Fibroblast of the conjunctiva (primary cell): ENCODE measurements at regions not wholly inside any gene's neighbourhood (a gene's known extent, or its start where the extent isn't known, plus 50 kb on each side); places are given as distances from the start of the nearest gene placed in this dataset.
A peak's percentile ranks its signal among the peaks of the same experiment; 100 is the strongest.

Experiments used
- DNase-seq: peaks from one replicate; pipeline ENCODE4 v3.0.0-alpha.2; 2010; ENCODE audit warnings: low read depth

DNA sequence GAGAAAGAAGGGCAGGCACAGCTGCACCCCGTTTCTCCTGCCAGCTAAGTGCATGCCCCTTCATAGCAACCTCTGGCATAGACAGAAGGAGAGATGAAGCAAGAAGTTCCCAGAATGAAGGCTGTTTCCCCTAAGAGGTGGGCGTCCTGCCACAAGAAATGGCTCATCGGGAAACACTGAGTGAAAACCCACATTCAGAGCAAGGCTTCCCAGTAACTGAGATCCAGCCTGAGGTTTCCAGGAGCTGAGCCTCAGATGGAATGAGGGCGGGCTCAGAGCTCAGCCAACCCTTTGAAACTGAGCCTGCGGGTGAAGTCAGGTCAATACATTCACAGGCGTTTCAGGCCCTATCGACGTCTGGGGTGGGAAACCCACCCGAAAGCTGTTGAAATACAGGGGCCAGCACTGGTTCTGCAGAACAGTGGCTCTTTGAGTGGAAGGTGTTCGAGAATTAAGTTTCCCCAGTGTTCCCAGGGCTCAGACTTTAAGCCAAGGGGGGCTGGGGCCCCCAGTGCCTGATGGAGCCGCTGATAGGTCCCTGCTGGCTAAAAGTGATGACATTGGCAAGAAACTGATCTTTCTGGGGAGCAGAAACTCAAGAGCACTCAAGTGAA, 510.2 kb downstream of the RPS24 start:
- DNase-seq = peak; percentile 81

DNA sequence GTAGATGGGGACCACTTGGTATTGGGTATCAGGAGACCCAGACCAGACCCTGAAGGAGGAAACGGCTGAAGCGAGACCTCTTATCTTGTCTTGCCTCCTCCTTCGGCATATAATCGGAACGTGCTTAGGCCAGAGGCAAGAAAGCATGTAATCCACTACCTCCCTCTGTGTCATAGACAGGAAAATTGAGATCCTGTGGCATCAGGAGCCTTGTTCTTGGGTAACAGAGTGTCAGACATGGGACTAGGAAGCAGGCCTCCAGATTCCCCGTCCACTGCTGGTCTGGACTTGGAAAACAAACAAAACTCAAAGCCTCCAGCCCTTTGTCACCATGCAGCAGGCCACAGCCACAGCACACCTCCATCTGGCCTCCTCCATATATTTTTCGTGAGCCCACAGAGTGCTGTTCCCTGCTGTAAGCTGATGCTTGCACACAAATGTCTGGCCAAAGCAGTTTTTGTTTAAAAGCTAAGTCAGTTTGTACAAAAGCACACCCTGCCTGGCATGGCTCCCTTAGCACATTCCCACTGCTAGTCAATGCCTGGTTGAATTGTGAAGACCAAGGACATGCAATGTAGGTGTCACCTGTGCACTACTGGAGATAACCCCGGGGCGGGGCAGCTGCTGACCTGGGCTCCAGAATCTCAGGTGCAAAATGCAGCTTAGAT, 510.9 kb downstream of the RPS24 start:
- DNase-seq = no peak

DNA sequence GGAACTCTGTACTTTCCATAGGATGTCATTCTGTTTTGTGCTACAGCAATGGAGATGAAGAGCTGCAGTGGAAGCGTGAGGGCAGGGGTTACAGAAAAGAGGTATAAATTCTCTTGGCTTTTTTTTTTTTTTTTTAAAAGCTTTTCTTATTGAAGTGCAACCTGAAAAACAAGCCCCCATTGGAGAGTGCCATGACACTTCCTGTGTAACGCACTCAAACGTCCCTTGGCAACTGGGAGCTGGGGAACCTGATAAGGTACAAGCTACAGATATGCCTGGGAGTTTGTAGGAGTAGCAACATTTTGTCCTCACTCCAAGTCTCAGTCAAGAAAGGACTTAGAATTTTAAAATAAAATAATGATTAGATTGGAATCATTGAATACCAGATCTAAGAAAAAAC, 512.1 kb downstream of the RPS24 start:
- DNase-seq = no peak

DNA sequence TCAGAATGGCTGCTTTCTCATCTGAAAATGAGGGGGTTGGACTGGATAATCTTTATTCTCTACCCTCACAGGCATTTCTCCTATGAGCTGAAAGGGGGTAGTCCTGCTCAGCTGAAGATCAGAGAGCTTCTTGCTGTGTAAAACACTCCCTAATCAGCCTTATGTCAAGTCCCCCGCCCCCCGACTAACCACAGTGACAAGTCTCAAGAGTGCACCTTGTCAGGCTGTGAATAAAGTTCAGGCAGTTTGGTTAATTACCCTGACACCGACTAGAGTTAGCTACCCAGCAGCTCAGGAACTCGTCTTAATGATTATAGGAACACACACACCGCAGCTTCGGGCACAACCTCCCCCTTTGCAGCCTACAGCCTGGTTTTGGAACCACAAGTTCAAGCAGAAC, 513.7 kb downstream of the RPS24 start:
- no peak for DNase-seq

DNA sequence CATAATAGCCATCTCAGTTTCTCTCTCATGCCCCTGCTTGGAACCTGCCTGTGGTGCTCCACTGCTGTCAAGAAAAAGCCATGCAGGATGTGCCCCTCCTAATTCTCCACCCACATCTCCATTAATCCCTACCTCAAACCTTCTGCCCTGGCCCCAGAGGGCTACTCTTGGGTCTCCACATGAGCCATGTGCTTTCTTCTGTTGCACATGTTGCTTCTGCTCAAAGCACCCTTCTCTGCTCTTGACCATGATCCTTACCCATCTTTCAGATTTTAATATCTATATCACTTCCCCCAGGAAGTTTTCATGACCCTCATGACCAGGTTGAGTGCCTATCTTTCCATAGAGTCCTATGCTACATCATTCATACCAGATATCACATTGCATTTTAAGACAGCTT, 514.2 kb downstream of the RPS24 start:
- DNase-seq = no peak

DNA sequence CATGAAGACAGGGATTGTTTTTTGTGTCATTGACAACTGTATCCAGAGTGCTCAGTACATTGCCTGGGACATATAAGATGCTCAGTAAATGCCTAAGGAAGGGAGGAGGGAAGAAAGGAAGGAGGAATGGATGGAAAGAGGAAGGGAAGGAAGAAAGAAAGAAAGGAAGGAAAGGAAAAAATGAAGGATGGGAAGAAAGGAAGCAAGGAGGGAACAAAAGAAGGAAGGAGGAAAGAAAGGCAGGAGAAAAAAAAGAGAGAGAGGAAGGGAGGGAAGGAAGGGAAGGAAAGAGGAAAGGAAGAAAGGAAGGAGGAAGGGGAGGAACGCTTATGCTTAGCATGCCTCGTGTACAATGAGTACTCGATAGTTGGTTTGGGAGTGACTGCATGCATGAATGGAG, 514.7 kb downstream of the RPS24 start:
- DNase-seq = no peak

DNA sequence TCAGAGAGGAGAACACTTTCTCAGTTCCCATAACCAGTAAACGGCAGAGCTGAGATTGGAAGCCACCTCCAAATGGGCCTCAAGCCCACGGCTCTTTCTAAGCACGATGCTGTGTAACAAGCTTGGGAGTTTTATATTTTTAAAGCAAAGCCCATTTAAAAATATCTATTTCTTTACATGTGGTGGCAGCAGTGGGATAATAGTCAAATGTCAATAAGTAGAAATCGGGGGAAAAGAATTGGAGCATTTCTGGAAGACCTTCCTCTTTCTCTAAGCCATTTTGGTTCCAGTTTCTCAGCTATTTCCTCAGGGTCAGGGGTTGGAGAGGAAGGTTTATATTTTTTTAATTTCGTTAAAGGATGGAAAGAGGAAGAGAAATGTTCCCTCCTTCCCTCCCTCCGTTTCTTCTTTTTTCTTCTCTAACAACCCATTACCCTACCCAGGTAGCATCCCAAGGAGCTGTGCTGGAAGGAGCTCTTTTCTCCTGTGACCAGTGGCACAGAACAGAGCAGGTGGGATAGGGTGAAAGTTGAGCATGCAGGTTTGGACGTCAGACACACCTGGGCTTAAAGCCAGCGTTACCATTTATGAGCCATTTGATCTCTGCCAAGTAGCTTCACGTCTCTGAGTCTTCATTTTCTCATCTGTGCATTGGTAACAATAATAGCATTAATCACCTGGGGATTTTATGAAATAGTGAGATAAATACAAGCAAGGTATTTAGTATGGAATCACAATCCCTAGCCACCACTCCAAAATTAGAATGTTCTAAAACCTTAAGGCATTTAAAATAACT, 515.7 kb downstream of the RPS24 start:
- no peak for DNase-seq

DNA sequence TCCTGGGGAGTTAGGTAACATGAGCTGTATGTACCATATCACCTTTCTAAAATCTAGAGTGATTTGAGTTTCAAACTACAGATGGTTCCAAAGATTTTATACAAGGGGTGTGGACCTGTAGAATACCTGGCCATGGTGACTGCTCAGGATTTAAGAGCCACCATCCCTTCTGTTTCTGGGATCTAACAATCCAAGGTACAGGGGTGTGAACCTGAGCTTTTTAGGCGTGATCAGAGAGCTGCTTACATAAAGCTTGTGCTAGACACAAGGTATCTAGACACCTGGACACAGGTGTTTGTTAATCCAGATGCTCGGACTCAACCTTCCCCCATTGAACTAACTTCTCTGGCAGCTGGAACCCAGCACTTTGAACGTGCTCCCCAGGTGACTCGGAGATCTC, 516.4 kb downstream of the RPS24 start:
- no peak for DNase-seq

DNA sequence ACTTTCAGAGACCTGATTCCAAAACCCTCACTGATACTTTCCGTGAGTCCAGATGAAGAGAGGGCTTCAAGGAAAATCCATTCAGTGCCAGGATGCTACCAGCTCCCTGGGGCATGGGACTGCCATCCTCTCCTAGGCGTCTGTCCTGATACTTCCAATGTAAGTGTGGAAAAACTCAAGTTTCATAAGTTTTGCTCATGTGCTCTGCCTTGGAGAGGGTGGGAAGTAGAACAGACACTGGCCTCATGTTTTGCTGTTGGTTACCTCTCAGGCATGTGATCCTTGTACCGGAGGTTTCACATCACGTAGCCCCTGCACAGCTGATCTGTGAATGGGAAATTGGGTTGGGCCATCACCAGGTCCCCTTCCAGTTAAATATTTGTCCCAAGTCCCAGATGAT, 517.1 kb downstream of the RPS24 start:
- no peak for DNase-seq

DNA sequence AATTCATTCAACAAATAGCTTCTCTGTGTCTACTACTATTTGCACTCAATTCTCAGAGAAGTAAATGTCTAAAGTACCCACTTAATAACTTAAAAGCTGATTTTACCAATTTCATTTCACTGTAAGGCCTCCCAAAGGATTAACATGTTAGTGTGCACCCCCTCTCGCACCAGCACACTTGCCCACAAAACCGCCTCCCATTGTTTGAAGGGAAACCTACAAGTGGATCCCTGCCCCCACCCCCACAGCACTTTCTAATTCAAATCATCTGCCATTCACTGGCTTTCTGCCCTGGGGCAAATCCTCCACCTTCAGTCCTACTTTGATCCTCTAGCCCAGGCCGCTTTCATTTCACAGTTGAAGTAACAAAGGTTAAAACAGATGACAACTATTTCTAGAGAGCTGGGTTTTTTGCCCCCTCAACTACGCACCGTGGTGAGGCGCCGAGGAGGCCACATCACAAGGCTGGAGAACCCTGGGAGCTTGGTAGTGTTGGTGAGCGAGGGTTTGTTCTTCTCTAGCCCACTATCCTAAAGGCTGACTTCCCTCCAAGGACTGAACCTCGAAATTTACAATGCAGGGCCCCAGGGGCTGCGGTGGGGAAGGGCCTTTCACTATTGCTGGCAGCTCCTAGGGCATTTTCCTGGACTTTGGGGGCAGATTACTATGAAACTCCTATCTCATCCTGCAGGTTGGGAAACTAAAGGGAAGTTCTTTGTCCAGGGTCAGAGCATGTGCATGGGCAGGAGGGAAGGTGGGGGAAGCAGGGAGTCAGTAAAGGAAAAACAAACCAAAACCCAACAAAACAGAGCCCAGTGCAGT, 517.4 kb upstream of the ZMIZ1 start:
- DNase-seq = no peak

DNA sequence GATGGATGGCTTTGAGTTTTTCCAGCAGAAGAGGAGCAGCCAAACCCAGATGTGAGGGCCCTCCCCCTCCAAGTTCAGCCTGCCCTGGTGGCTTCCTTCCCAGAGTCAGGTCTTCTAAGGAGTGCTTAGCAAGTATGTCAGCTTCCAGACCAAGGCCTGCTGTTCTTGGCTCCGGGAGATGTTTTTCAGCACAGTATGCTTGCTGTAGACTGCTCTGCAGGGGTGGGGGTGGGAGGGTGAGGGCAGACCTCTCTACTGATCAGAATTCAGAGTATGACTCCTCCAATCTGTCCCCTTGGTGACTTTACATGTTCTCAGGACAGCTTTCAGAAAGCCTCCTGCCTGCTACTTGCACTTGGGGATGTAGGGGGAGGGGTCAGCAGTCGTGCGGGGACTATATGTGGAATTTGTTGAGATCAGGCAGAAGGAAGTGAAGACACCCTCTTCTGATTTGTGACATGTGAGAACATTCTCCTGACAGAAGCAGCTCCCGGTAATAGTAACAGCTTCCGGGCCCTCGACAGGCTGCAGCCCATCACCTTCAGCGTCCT, 516.4 kb upstream of the ZMIZ1 start:
- peak; percentile 65 for DNase-seq

DNA sequence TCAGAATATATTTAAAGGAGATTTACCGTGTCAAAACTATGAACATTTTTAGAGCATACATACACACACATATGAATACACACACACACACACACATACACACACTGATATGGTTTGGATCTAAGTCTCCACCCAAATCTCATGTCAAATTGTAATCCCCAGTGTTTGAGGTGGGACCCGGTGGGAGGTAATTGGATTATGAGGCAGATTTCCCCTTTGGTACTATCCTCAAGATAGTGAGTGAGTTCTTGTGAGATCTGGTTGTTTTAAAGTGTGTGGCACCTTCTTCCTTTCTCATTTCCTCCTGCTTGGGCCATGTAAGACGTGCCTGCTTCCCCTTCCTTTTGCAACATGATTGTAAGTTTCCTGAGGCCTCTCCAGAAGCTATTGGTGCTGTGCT, 515.0 kb upstream of the ZMIZ1 start:
- DNase-seq = no peak

DNA sequence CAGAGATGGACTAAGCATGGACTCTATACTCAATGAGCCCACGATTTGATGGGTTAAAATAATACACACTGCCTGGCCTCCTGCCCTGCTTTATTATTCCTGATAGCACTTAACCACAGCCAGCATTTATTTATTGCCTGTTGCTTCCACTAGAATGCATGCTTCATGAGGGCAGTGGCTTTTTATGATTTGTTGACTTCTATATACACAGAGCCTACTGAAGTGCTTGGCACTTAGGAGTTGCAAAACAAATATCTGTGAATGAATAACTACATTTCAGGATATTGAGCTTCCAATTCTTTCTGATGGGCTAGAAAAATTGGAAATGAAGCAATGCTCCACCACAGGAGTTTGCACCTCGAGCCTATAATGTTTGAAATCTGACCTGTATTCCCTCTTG, 513.6 kb upstream of the ZMIZ1 start:
- DNase-seq = no peak

DNA sequence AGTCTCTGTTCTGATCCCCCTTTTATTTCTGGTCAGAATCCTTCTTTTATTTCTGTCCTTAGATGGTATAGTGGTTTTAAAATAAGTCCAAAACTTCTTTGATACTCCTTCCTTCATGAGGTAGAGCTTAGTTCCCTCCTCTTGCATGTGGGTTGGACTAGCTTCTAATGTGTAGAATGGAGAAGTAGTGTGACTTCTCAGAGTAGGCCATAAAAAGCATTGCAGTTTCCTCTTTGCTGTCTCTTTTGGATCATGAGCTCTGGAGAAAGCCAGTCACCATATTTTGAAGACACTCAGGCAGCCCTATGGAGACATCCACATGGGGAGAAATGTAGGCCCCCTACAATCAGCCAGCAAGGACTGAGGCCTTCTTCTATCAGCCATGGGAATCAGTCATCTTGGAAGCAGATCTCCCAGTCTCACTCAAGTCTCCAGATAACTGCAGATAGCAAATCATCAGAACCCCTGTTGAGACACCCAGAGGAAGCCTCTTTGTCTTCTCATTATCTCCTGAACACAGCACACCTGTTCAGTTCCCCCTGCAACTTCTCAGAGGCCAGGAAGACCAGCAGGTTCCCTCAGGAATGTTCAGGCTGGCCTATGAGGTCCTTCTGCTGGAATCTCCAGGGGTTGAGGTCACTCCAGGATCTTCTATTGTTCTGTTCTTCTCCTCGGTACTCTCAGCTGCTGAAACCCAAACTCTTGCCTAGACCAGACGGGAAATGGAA, 511.9 kb upstream of the ZMIZ1 start:
- DNase-seq = no peak

DNA sequence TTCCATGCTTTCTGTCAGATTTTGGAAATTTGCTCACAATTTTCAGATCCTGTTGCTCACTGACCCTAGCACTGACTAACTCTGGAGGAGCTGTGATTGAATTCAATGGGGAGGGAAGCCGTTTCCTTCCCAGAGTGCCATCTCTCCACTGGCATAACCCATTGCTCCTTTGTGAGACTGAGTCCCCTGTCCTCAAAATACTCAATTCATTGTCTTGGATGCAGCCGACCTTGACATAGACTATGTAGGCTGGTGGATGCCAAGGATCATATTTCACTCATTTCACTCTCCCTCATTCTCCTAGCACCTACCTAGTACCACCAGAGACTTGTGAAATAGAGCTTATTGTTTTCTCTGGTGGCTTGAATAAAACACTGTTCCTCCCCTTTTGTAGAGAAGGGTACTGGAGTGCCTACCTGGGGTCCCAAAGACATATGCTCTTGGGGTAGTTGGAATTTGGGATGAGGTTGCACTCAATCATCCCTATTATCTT, 511.3 kb upstream of the ZMIZ1 start:
- no peak for DNase-seq

DNA sequence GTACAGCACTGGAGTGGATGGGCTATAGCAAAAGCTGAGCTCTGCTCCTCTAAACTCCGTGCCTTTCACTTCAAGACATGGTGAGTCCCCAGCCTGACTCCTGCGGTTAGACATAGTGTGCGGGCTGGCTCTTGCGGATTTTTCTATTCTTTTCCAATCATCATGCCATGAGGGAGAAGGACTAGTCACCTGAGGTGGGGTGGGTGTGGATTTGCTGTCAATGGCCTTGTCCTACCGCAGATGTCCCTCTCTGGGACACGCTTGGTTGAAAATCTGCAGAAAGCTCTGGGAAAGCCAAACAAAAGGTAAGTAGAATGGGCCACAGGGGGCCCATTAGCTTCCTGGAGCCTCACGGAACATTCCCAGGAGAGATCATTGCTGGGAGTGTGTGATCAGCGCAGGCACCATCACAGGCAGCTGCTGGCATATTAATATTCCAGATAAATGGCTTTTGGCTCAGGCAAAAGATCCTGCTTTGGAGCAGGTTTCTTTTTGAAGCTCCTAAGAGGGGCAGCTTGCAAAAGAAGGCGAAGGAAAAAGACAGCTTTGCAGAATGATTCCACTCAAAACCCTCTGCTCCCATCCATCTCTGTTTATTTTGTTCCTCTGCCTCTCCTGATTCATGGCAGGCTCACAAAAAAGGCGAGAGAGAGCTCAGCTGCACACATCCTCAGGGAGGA, 509.0 kb upstream of the ZMIZ1 start:
- DNase-seq = no peak

DNA sequence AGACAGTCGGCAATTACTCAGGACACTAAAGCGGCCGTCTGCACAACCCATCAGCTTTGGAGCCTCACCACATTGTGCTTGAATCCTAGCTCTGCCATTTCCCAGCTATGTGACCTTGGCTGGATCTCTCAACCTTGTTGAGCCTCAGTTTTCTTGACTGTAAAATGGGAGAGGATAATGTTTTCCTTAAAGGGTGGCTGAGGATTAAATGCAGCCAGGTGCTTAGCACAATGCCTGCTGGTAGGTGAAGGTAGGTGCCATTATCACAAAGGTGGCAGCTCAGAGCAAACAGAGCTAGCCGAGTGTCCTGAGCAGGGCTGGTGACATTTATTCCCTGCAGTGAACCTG, 508.5 kb upstream of the ZMIZ1 start:
- no peak for DNase-seq

DNA sequence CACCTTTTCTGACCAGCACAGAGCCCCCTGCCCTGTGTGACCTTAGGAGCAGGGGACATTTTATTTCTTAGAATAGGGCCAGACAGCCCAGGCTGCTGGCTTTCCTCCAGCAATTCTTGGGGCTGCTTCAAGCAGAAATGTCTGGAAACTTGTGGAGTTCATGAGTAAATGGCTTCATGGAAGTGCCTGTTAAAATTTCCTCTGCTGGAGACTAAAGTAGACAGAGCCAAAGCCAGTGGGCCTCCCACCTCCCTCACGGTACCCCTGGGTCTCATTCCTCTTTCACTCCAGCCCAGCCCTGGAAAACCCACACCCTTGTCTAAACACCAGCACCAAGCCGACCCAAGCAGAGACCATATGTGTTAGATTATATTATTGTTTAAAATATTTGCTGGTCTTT, 505.5 kb upstream of the ZMIZ1 start:
- no peak for DNase-seq

DNA sequence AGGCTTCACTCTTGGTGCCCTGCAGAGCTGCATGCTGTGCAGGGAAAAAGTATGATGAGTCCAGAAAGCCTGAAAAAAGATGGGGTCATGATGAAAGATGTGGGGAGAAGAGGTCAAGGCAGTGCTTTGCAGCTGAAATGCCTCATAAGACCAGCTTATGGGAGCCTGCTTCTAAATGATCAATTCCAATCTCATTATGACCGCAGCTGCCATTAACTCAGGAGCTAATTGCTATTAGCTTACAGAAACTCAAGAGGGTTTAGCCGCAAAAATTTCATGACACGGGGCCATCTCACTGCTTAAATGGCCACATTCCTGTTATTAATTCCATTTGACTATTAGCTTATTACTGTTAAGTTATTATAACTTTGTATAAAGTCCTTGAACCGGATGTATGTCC, 502.9 kb upstream of the ZMIZ1 start:
- DNase-seq = no peak

DNA sequence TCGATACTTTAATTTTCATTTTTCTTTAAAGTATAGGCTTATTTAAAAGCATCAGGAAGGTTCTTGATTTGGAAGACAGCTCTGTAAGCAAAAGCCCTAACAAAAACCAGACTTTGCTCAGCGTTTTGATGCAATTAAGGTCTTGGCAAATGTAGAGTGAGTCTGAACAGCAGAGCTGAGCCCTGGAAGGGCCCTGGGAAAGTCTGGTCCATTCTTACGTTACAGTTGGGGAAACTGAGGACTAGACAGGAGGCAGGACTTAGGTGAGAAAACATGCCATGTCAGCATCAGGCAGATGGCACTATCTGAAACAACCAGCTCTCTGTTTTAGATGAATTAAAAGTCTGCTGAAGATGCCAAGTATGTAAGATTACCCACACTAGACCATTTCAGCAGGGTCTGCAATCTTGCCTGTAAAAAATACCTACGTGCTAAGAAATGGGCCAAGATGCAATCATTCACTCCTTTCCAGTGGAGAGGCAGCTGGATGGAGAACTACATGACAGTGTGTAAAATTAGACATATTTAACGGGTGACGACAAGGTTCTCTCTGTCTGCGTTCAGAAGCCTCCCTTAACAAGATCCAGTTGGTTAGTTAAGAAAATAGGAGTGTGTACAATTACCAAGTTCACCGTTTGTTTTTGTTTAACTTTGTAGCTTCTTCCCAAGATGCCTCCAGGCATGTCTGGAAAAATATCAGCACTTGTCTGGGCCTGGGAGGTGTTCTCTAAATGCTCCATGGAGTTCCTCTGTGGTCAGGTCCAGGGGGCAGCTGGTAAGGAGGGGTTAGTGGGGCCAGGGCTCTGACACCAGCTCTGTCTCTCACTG, 502.3 kb upstream of the ZMIZ1 start:
- no peak for DNase-seq
